K562 (cell line): ENCODE measurements at regions not wholly inside any gene's neighbourhood (a gene's known extent, or its start where the extent isn't known, plus 50 kb on each side); places are given as distances from the start of the nearest gene placed in this dataset.

ENCODE experiments used
- ATAC-seq: fragments of 200-7000 bp; cut with Tn5 transposase; 3 replicates; pipeline ENCODE4 v1.9.1; 2020; ENCODE audit warnings: moderate library complexity
- BruUV-seq: library from RNA; stranded (reverse); fragments of 400-500 nt; replicated peaks from 2 replicates; lab custom pipeline; 2021; lab: Mats Ljungman, UMichigan
- CTCF ChIA-PET: fragments of 300-600 bp; formaldehyde crosslinking; extraction: SDS; loops from one replicate; lab custom pipeline; 2021; ENCODE audit warnings: low intra/inter-chr PET ratio; lab: Yijun Ruan, JAX
- POLR2A ChIA-PET: fragments of 300-600, 350-650 bp; sonication (Branson Sonifier 250); formaldehyde crosslinking; extraction: SDS; loops from one replicate; lab custom pipeline; 2021; ENCODE audit warnings: antibody characterized with exemption, inconsistent platforms; lab: Yijun Ruan, JAX
- DNase-seq, 4 experiments: peaks; one replicate each; pipeline versions ENCODE4 v3.0.0 to v3.0.0-alpha.2; 2011 to 2018; ENCODE audit warnings: low spot score in 3 of 4, mixed read lengths in 3 of 4; ENCODE audit errors: extremely low read depth in 1 of 4
- FAIRE-seq: peaks from 2 replicates; lab custom pipeline; 2011; peaks lifted over from hg19 to GRCh38; lab: Jason Lieb, UNC
- H2AFZ ChIP-seq: 2 replicates; pipeline ENCODE4 v1.6.0; 2011; ENCODE audit warnings: low read depth, low read length, control low read depth, inconsistent platforms
- H3K27ac ChIP-seq: fragments of 200-600 bp; 3 replicates; pipeline ENCODE4 v1.8.0; 2011; ENCODE audit warnings: low read depth, mild to moderate bottlenecking, control low read depth, inconsistent platforms, low read length, moderate library complexity, mixed read lengths; ENCODE audit errors: extremely low read depth
- H3K27me3 ChIP-seq, 2 experiments: fragments of 300-600 bp in 1 of 2; 2 replicates in 1 of 2; 3 replicates in 1 of 2; pipeline versions ENCODE4 v1.6.0 to v1.8.0; 2011; ENCODE audit warnings: inconsistent platforms in 2 of 2, low read length in 2 of 2, mild to moderate bottlenecking in 1 of 2, mixed read lengths in 1 of 2, moderate library complexity in 1 of 2; ENCODE audit not compliant: control insufficient read depth in 2 of 2, insufficient read depth in 2 of 2
- H3K36me3 ChIP-seq: fragments of 300-600 bp; 3 replicates; pipeline ENCODE4 v1.8.0; 2011; ENCODE audit warnings: mild to moderate bottlenecking, low read length, inconsistent platforms; ENCODE audit not compliant: control insufficient read depth, insufficient read depth
- H3K4me1 ChIP-seq, 2 experiments: fragments of 200-600 bp in 1 of 2; replicated peaks in 1 of 2; 2 replicates in 1 of 2; 3 replicates in 1 of 2; pipeline versions ENCODE4 v1.5.1 to v1.8.0; 2011; ENCODE audit warnings: inconsistent platforms in 2 of 2, low read length in 2 of 2, mild to moderate bottlenecking in 1 of 2, mixed read lengths in 1 of 2, moderate library complexity in 1 of 2; ENCODE audit not compliant: control insufficient read depth in 2 of 2, insufficient read depth in 2 of 2
- H3K4me2 ChIP-seq: 2 replicates; pipeline ENCODE4 v1.6.1; 2011; ENCODE audit warnings: low read length, control low read depth, inconsistent platforms, mixed read lengths; ENCODE audit not compliant: insufficient read depth
- H3K4me3 ChIP-seq: fragments of 200-600 bp; sonication (generic), shearing (Covaris generic); 2 replicates; pipeline ENCODE4 v1.5.1; 2016; ENCODE audit warnings: control low read depth, inconsistent platforms
- H3K79me2 ChIP-seq: fragments of 200-600 bp; 3 replicates; pipeline ENCODE4 v1.8.0; 2011; ENCODE audit warnings: low read length, inconsistent platforms; ENCODE audit not compliant: control insufficient read depth, insufficient read depth
- H3K9ac ChIP-seq, 2 experiments: 2 replicates each; pipeline versions ENCODE4 v1.6.0 to v1.6.1; 2011; ENCODE audit warnings: low read depth in 2 of 2, low read length in 2 of 2, control low read depth in 1 of 2, inconsistent platforms in 1 of 2, mild to moderate bottlenecking in 1 of 2, mixed read lengths in 1 of 2; ENCODE audit not compliant: insufficient read depth in 1 of 2
- H3K9me1 ChIP-seq: one replicate; pipeline ENCODE4 v1.6.0; 2011; ENCODE audit warnings: inconsistent platforms, mild to moderate bottlenecking, low read length, moderate library complexity; ENCODE audit not compliant: control insufficient read depth, insufficient read depth
- H3K9me3 ChIP-seq: replicated peaks from 2 replicates; pipeline ENCODE4 v1.5.1; 2011; ENCODE audit warnings: low read depth, low read length, inconsistent platforms; ENCODE audit not compliant: control insufficient read depth, insufficient read depth
- H4K20me1 ChIP-seq: replicated peaks from 2 replicates; pipeline ENCODE4 v1.6.1; 2011; ENCODE audit warnings: low read length, inconsistent platforms, mixed read lengths; ENCODE audit not compliant: control insufficient read depth, insufficient read depth
- BRCA1 ChIP-seq, 2 experiments: fragments of 450-650 bp in 1 of 2; sonication (generic) in 1 of 2; formaldehyde crosslinking in 1 of 2; IDR thresholded peaks; 2 replicates each; pipeline versions ENCODE4 v1.5.0 to v1.6.1; 2017 to 2020; ENCODE audit warnings: mild to moderate bottlenecking in 1 of 2, missing genetic modification reagents in 1 of 2
- CREBBP ChIP-seq: IDR thresholded peaks from one replicate; pipeline ENCODE4 v1.6.1; 2012; ENCODE audit warnings: low read depth, mild to moderate bottlenecking, control low read depth, inconsistent platforms, low read length
- FOXP4 ChIP-seq: sonication (generic); formaldehyde crosslinking; IDR thresholded peaks from 2 replicates; pipeline ENCODE4 v1.8.0; 2022; ENCODE audit warnings: mild to moderate bottlenecking, missing genetic modification reagents, borderline replicate concordance
- HOXB6 ChIP-seq: fragments of 250-450 bp; sonication (Bioruptor Pico); IDR thresholded peaks from 2 replicates; pipeline ENCODE4 v1.5.1; 2022; ENCODE audit warnings: mild to moderate bottlenecking, borderline replicate concordance
- IFI16 ChIP-seq: fragments of 250-450 bp; sonication (Bioruptor Pico); IDR thresholded peaks from 2 replicates; pipeline ENCODE4 v2.1.2; 2022; ENCODE audit warnings: mild to moderate bottlenecking, inconsistent platforms
- ILK ChIP-seq: fragments of 450-650 bp; IDR thresholded peaks from 2 replicates; pipeline ENCODE4 v1.6.1; 2016; ENCODE audit warnings: missing genetic modification characterization, low read depth, mild to moderate bottlenecking, missing compliant biosample characterization, moderate library complexity, borderline replicate concordance
- NFXL1 ChIP-seq: fragments of 450-650 bp; formaldehyde crosslinking; IDR thresholded peaks from 2 replicates; pipeline ENCODE4 v1.4.0; 2021; ENCODE audit warnings: mild to moderate bottlenecking
- NKRF ChIP-seq: fragments of 450-650 bp; IDR thresholded peaks from 2 replicates; pipeline ENCODE4 v1.6.1; 2016; ENCODE audit warnings: borderline replicate concordance
- SREBF2 ChIP-seq: sonication (generic); formaldehyde crosslinking; IDR thresholded peaks from 2 replicates; pipeline ENCODE4 v1.4.0; 2020; ENCODE audit warnings: mild to moderate bottlenecking, missing genetic modification reagents
- TAF9B ChIP-seq: fragments of 450-650 bp; IDR thresholded peaks from 2 replicates; pipeline ENCODE4 v1.6.1; 2018; ENCODE audit warnings: mild to moderate bottlenecking; ENCODE audit not compliant: partially characterized antibody
- ZNF197 ChIP-seq: fragments of 200-800 bp; sonication (Bioruptor generic); IDR thresholded peaks from 2 replicates; pipeline ENCODE4 v1.6.1; 2016; ENCODE audit warnings: low read depth, missing genetic modification characterization, missing compliant biosample characterization
- ZNF212 ChIP-seq: fragments of 450-650 bp; formaldehyde crosslinking; IDR thresholded peaks from 2 replicates; pipeline ENCODE4 v1.4.0; 2020; ENCODE audit warnings: mild to moderate bottlenecking
- WGBS: fragments of 100-300 bp; shearing (Covaris generic); methylation state at CpG from one replicate; pipeline ENCODE4 v1.1.6; 2016; ENCODE audit warnings: low coverage, mixed read lengths; ENCODE audit not compliant: insufficient coverage; ENCODE audit errors: missing lambda C conversion rate; 5-methylcytosine and 5-hydroxymethylcytosine counted together
- in situ Hi-C: fragments of 300-500 bp; cut with MboI; formaldehyde crosslinking; loops from 4 replicates; pipeline ENCODE4 v1.15.0; 2018; ENCODE audit warnings: inconsistent platforms, mixed read lengths
- intact Hi-C: fragments of 100-400 bp; cut with micrococcal nuclease; formaldehyde crosslinking; loops from 2 replicates; pipeline ENCODE4 v1.14.2; 2022

GRCh38 chr14:99062216-99062615, 209.8 kb downstream of the BCL11B start:
- in situ Hi-C loops = no loop called here
- H3K36me3 ChIP-seq = no peaks in the 10 kb centered on the region
- H2AFZ ChIP-seq = no peak overlapping the region
- no peak overlapping the region for H3K4me3 ChIP-seq
- ATAC-seq (no peak), FAIRE-seq (no peak), DNase-seq (no peak)
- H3K79me2 ChIP-seq = no peaks in the 10 kb centered on the region
- H3K27ac ChIP-seq = no peak overlapping the region
- H3K4me2 ChIP-seq = no peak overlapping the region
- no peaks in the 10 kb centered on the region for H4K20me1 ChIP-seq
- BruUV-seq = no TSS peak
- H3K4me1 ChIP-seq = no peaks in the 10 kb centered on the region
- H3K27me3 ChIP-seq = peaks cover 0 to 9% of the 10 kb centered on the region in 2 experiments; a peak in 2 of 5 replicates
- H3K9me3 ChIP-seq = no peaks in the 10 kb centered on the region
- ChIA-PET POLR2A (no interaction called here), CTCF (no interaction called here)
- no peaks in the 10 kb centered on the region for H3K9me1 ChIP-seq
- 0% methylated on average over 9 of the region's 10 CpGs for WGBS
- no peak overlapping the region for H3K9ac ChIP-seq
- intact Hi-C loops = no loop called here
- TF ChIP-seq HOXB6 (CRISPR knock-in tag) = no peak

GRCh38 chr14:99062772-99063418, 209.1 kb downstream of the BCL11B start:
- H3K27me3 ChIP-seq = peaks cover 0 to 9% of the 10 kb centered on the region in 2 experiments; a peak in 2 of 5 replicates
- no peak overlapping the region for H2AFZ ChIP-seq
- WGBS = 1% methylated on average over 18 of the region's 18 CpGs
- ATAC-seq (no peak), FAIRE-seq (no peak), DNase-seq (no peak)
- ChIA-PET CTCF (no interaction called here), POLR2A (no interaction called here)
- H3K9ac ChIP-seq = no peak overlapping the region
- no TSS peak for BruUV-seq
- H3K9me1 ChIP-seq = no peaks in the 10 kb centered on the region
- no peaks in the 10 kb centered on the region for H3K79me2 ChIP-seq
- no peaks in the 10 kb centered on the region for H3K9me3 ChIP-seq
- intact Hi-C loops = no loop called here
- H3K36me3 ChIP-seq = no peaks in the 10 kb centered on the region
- in situ Hi-C loops = no loop called here
- no peak overlapping the region for H3K4me2 ChIP-seq
- H3K4me3 ChIP-seq = no peak overlapping the region
- H3K27ac ChIP-seq = no peak overlapping the region
- H4K20me1 ChIP-seq = no peaks in the 10 kb centered on the region
- no peaks in the 10 kb centered on the region for H3K4me1 ChIP-seq
- TF ChIP-seq BRCA1 (IDR thresholded peaks at IDR 0.05) (no peak), BRCA1 (CRISPR knock-in tag; IDR thresholded peaks at IDR 0.05) (no peak), IFI16 (CRISPR knock-in tag) (no peak), NKRF (no peak), TAF9B (no peak), ILK (tag) (no peak), SREBF2 (CRISPR knock-in tag) (no peak), ZNF197 (CRISPR knock-in tag) (no peak), NFXL1 (CRISPR knock-in tag) (no peak), FOXP4 (CRISPR knock-in tag) (no peak), CREBBP (no peak), ZNF212 (CRISPR knock-in tag) (no peak)
